Fibroblast of lung (primary cell): ENCODE measurements at regions not wholly inside any gene's neighbourhood (a gene's known extent, or its start where the extent isn't known, plus 50 kb on each side); places are given as distances from the start of the nearest gene placed in this dataset.

Experiments
- DNase-seq, 2 donors: peaks; one replicate each; pipeline versions ENCODE4 v3.0.0 to v3.0.0-alpha.2; 2010; ENCODE audit warnings: low read depth in 2 of 2
- H2AFZ ChIP-seq: 2 replicates; pipeline ENCODE4 v1.5.1; 2012; ENCODE audit warnings: low read length, control low read depth, inconsistent platforms
- H3K27ac ChIP-seq: 2 replicates; pipeline ENCODE4 v1.5.1; 2011; ENCODE audit warnings: low read length, control low read depth; ENCODE audit not compliant: insufficient read depth
- H3K27me3 ChIP-seq: 2 replicates; pipeline ENCODE4 v1.5.1; 2011; ENCODE audit warnings: mild to moderate bottlenecking, low read length; ENCODE audit not compliant: control insufficient read depth, insufficient read depth
- H3K36me3 ChIP-seq: 2 replicates; pipeline ENCODE4 v1.5.1; 2011; ENCODE audit warnings: low read length; ENCODE audit not compliant: control insufficient read depth, insufficient read depth
- H3K4me1 ChIP-seq: 2 replicates; pipeline ENCODE4 v1.5.1; 2011; ENCODE audit warnings: low read length; ENCODE audit not compliant: control insufficient read depth, insufficient read depth; ENCODE audit errors: extremely low read depth
- H3K4me2 ChIP-seq: 2 replicates; pipeline ENCODE4 v1.5.1; 2011; ENCODE audit warnings: low read length, control low read depth; ENCODE audit not compliant: insufficient read depth; ENCODE audit errors: extremely low read depth
- H3K4me3 ChIP-seq, 4 experiments: fragments of 200-600 bp in 1 of 4; sonication (generic) in 1 of 4; replicated peaks in 1 of 4; 2 replicates each; pipeline ENCODE4 v1.5.1; 2011 to 2016; ENCODE audit warnings: low read length in 4 of 4, low read depth in 3 of 4, mild to moderate bottlenecking in 3 of 4, control low read depth in 2 of 4, inconsistent platforms in 1 of 4, mixed read lengths in 1 of 4; ENCODE audit not compliant: insufficient read depth in 1 of 4; ENCODE audit errors: control extremely low read depth in 1 of 4
- H3K79me2 ChIP-seq: 2 replicates; pipeline ENCODE4 v1.5.1; 2012; ENCODE audit warnings: mild to moderate bottlenecking, low read length, inconsistent platforms; ENCODE audit not compliant: control insufficient read depth, insufficient read depth
- H3K9ac ChIP-seq: 2 replicates; pipeline ENCODE4 v1.5.1; 2011; ENCODE audit warnings: mild to moderate bottlenecking, low read length, control low read depth; ENCODE audit not compliant: insufficient read depth
- H3K9me3 ChIP-seq: 2 replicates; pipeline ENCODE4 v1.5.1; 2012; ENCODE audit warnings: low read depth, low read length; ENCODE audit not compliant: control insufficient read depth, insufficient read depth
- H4K20me1 ChIP-seq: 2 replicates; pipeline ENCODE4 v1.5.1; 2011; ENCODE audit warnings: low read length; ENCODE audit not compliant: control insufficient read depth, insufficient read depth; ENCODE audit errors: extremely low read depth
- CTCF ChIP-seq, 2 donors: IDR thresholded peaks in 1 of 2; conservative IDR thresholded peaks in 1 of 2; 1 replicate in 1 of 2; 2 replicates in 1 of 2; pipeline ENCODE4 v1.5.1; 2011 to 2012; ENCODE audit warnings: low read length in 2 of 2, control low read depth in 1 of 2, inconsistent platforms in 1 of 2, low read depth in 1 of 2, mild to moderate bottlenecking in 1 of 2
- EZH2 ChIP-seq: IDR thresholded peaks from 2 replicates; pipeline ENCODE4 v1.5.1; 2012; ENCODE audit warnings: low read length, control low read depth, mild to moderate bottlenecking; ENCODE audit errors: missing control alignments

- TF ChIP-seq CTCF (conservative IDR thresholded peaks at IDR 0.05 in 1 of 2, IDR thresholded peaks at IDR 0.05 in 1 of 2; ENCODE audit: low read depth in 1 of 2, low read length in 2 of 2) (no peak), EZH2 (no peak)
- Histone ChIP-seq H3K27me3 (no peaks in the 10 kb centered on the region), H4K20me1 (no peaks in the 10 kb centered on the region), H3K4me1 (no peaks in the 10 kb centered on the region), H3K4me3 (no peak overlapping the region), H3K79me2 (no peaks in the 10 kb centered on the region), H2AFZ (no peak overlapping the region), H3K27ac (no peak overlapping the region), H3K9ac (no peak overlapping the region), H3K4me2 (no peak overlapping the region), H3K36me3 (no peaks in the 10 kb centered on the region), H3K9me3 (no peaks in the 10 kb centered on the region)
- no peak for DNase-seq
Measured at GRCh38 chr20:47982574-47983360, 197.5 kb upstream of the SULF2 start.

GRCh38 chr20:47981222-47981621, 195.9 kb upstream of the SULF2 start:
- H4K20me1 ChIP-seq = no peaks in the 10 kb centered on the region
- no peaks in the 10 kb centered on the region for H3K4me1 ChIP-seq
- no peak overlapping the region for H3K9ac ChIP-seq
- no peak overlapping the region for H3K4me3 ChIP-seq
- no peak overlapping the region for H3K4me2 ChIP-seq
- no peak for DNase-seq
- no peaks in the 10 kb centered on the region for H3K36me3 ChIP-seq
- H3K79me2 ChIP-seq = no peaks in the 10 kb centered on the region
- no peaks in the 10 kb centered on the region for H3K9me3 ChIP-seq
- no peaks in the 10 kb centered on the region for H3K27me3 ChIP-seq
- TF ChIP-seq EZH2 (no peak), CTCF (conservative IDR thresholded peaks at IDR 0.05 in 1 of 2, IDR thresholded peaks at IDR 0.05 in 1 of 2; ENCODE audit: low read depth in 1 of 2, low read length in 2 of 2) (no peak)
- H3K27ac ChIP-seq = no peak overlapping the region
- H2AFZ ChIP-seq = no peak overlapping the region

- H3K9ac ChIP-seq = no peak overlapping the region
- no peaks in the 10 kb centered on the region for H3K27me3 ChIP-seq
Measured at GRCh38 chr20:47980336-47981177, 195.3 kb upstream of the SULF2 start.

More at GRCh38 chr20:47980336-47981177, 195.3 kb upstream of the SULF2 start:
- Histone ChIP-seq H3K4me3 (no peak overlapping the region), H4K20me1 (no peaks in the 10 kb centered on the region), H2AFZ (no peak overlapping the region), H3K36me3 (no peaks in the 10 kb centered on the region), H3K4me1 (no peaks in the 10 kb centered on the region), H3K27ac (no peak overlapping the region), H3K79me2 (no peaks in the 10 kb centered on the region), H3K9me3 (no peaks in the 10 kb centered on the region), H3K4me2 (no peak overlapping the region)
- no peak for DNase-seq
- TF ChIP-seq CTCF (conservative IDR thresholded peaks at IDR 0.05 in 1 of 2, IDR thresholded peaks at IDR 0.05 in 1 of 2; ENCODE audit: low read depth in 1 of 2, low read length in 2 of 2) = no peak
- TF ChIP-seq EZH2 = no peak
